DMS53 treated with DMSO at 0.1 percent for 48 hours (cell line): ENCODE measurements at regions not wholly inside any gene's neighbourhood (a gene's known extent, or its start where the extent isn't known, plus 50 kb on each side); places are given as distances from the start of the nearest gene placed in this dataset.

Experiments
- DNase-seq: peaks from one replicate; lab custom pipeline; 2025; ENCODE audit not compliant: unreplicated experiment; lab: John Stamatoyannopoulos, UW

DNA sequence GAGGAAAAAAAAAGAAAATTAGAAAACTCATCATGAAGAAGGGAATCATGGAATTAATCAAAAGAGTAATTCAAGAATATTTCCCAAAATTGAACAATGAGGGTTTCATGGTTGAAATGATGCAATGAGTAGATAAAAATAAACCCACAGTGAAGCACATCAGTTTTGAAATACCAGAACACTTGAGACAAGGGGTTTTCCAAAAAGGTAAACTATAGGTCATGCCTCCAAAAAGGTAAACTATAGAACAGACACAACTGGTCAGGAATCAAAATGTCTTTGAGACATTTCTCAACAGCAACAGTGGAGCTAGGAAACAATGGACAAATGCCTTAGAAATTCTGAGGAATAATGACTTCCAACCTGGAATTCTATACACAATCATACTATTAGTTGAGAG is 60.2 kb upstream of the PCSK5 start:
- no peak for DNase-seq

DNA sequence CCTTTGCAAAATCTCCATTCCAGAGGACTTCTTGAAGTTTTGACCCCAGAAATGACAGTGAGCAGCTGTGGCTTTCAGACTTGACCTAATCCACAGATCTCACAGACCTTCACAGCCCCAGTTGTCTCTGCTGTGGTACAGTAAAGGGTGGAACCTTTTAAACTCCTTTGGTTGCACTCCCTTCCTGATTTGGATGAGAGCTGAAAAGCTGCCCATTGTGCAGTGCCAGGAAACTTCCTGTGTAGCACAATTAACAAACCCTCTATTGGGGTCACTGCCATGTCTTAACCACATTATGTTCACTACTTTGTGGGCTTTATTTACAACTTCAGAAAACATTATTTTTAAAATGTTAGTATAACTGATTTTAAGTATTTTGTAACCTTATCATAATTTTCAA is 56.7 kb upstream of the PCSK5 start:
- no peak for DNase-seq

DNA sequence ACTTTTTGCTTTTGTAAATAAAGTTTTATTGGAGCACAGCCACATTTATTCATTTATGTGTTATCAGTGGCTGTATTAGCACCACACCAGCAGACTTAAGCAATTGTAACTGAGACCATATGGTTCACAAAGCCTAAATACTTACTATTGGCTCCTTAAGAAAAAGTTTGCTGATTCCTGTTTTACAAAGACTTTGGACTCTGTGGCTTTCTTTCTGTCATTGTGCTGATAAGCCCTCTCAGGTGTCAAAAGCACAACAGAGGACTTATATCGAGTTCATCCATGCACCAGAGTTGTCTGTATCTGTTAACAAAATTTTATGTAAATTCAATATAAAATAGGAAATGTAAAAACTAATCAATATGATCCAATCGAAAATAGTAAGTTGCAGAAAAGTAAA is 55.6 kb upstream of the PCSK5 start:
- no peak for DNase-seq
